ENCODE measurements at regions not wholly inside any gene's neighbourhood (a gene's known extent, or its start where the extent isn't known, plus 50 kb on each side); places are given as distances from the start of the nearest gene placed in this dataset.

GRCh38 chr22:36088292-36088691 lies 59.7 kb upstream of the RBFOX2 start:
- Histone ChIP-seq H2AFZ (ENCODE audit: low read length) (no peak overlapping the region), H3K4me1 (ENCODE audit: control insufficient read depth, extremely low read depth, insufficient read depth, low read length) (no peaks in the 10 kb centered on the region), H4K20me1 (ENCODE audit: control insufficient read depth, extremely low read depth, insufficient read depth, low read length) (no peaks in the 10 kb centered on the region), H3K9ac (ENCODE audit: insufficient read depth, low read length) (no peak overlapping the region), H3K4me2 (ENCODE audit: extremely low read depth, insufficient read depth, low read length) (no peak overlapping the region), H3K27me3 (ENCODE audit: control insufficient read depth, insufficient read depth, low read length) (no peaks in the 10 kb centered on the region), H3K79me2 (ENCODE audit: control insufficient read depth, insufficient read depth, low read length) (no peaks in the 10 kb centered on the region), H3K9me3 (ENCODE audit: control insufficient read depth, insufficient read depth, low read depth, low read length) (no peaks in the 10 kb centered on the region), H3K4me3 (replicated peaks in 1 of 4; ENCODE audit: control extremely low read depth in 1 of 4, insufficient read depth in 1 of 4, low read depth in 3 of 4, low read length in 4 of 4) (no peak overlapping the region), H3K36me3 (ENCODE audit: control insufficient read depth, insufficient read depth, low read length) (no peaks in the 10 kb centered on the region), H3K27ac (ENCODE audit: insufficient read depth, low read length) (no peak overlapping the region)
- no peak for TF ChIP-seq EZH2 (IDR thresholded peaks at IDR 0.05; ENCODE audit: low read length, missing control alignments)
- TF ChIP-seq, protein P1, sequence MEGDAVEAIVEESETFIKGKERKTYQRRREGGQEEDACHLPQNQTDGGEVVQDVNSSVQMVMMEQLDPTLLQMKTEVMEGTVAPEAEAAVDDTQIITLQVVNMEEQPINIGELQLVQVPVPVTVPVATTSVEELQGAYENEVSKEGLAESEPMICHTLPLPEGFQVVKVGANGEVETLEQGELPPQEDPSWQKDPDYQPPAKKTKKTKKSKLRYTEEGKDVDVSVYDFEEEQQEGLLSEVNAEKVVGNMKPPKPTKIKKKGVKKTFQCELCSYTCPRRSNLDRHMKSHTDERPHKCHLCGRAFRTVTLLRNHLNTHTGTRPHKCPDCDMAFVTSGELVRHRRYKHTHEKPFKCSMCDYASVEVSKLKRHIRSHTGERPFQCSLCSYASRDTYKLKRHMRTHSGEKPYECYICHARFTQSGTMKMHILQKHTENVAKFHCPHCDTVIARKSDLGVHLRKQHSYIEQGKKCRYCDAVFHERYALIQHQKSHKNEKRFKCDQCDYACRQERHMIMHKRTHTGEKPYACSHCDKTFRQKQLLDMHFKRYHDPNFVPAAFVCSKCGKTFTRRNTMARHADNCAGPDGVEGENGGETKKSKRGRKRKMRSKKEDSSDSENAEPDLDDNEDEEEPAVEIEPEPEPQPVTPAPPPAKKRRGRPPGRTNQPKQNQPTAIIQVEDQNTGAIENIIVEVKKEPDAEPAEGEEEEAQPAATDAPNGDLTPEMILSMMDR (conservative IDR thresholded peaks at IDR 0.05 in 1 of 2, IDR thresholded peaks at IDR 0.05 in 1 of 2; ENCODE audit: low read depth in 1 of 2, low read length in 2 of 2), result no peak
- DNase-seq (ENCODE audit: low read depth in 2 of 2), result no peak

GRCh38 chr22:36087784-36088183 lies 59.2 kb upstream of the RBFOX2 start:
- no peak overlapping the region for H3K4me2 ChIP-seq (ENCODE audit: extremely low read depth, insufficient read depth, low read length)
- DNase-seq (ENCODE audit: low read depth in 2 of 2), result no peak

DNA sequence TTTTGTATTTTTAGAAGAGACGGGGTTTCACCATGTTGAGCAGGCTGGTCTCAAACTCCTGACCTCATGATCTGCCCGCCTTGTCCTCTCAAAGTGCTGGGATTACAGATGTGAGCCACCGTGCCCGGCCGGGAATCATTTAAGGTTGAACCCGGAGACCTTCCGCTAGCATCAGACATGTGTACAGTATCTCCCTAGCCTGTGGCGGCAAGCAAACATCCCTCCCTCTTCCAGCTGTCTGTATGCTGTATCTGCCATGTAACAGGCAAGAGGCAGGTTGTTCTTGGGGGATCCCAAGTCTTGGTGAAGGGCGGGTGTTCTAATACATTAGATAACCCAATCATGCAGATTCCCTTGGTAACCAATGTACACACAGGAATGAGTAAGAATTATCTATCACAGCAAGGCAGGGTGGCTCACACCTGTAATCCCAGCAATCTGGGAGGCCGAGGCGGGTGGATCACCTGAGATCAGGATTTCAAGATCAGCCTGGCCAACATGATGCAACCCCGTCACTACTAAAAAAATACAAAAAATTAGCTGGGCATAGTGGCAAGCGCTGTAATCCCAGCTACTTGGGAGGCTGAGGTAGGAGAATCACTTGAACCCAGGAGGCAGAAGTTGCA lies 58.1 kb upstream of the RBFOX2 start:
- Histone ChIP-seq H3K4me3 (replicated peaks in 1 of 4; ENCODE audit: control extremely low read depth in 1 of 4, insufficient read depth in 1 of 4, low read depth in 3 of 4, low read length in 4 of 4) (no peak overlapping the region), H3K27me3 (ENCODE audit: control insufficient read depth, insufficient read depth, low read length) (no peaks in the 10 kb centered on the region), H4K20me1 (ENCODE audit: control insufficient read depth, extremely low read depth, insufficient read depth, low read length) (no peaks in the 10 kb centered on the region), H3K79me2 (ENCODE audit: control insufficient read depth, insufficient read depth, low read length) (no peaks in the 10 kb centered on the region), H2AFZ (ENCODE audit: low read length) (no peak overlapping the region), H3K4me1 (ENCODE audit: control insufficient read depth, extremely low read depth, insufficient read depth, low read length) (no peaks in the 10 kb centered on the region), H3K9me3 (ENCODE audit: control insufficient read depth, insufficient read depth, low read depth, low read length) (no peaks in the 10 kb centered on the region), H3K36me3 (ENCODE audit: control insufficient read depth, insufficient read depth, low read length) (no peaks in the 10 kb centered on the region), H3K4me2 (ENCODE audit: extremely low read depth, insufficient read depth, low read length) (no peak overlapping the region), H3K9ac (ENCODE audit: insufficient read depth, low read length) (no peak overlapping the region), H3K27ac (ENCODE audit: insufficient read depth, low read length) (no peak overlapping the region)
- no peak for TF ChIP-seq EZH2 (IDR thresholded peaks at IDR 0.05; ENCODE audit: low read length, missing control alignments)
- TF ChIP-seq, protein P1 (conservative IDR thresholded peaks at IDR 0.05 in 1 of 2, IDR thresholded peaks at IDR 0.05 in 1 of 2; ENCODE audit: low read depth in 1 of 2, low read length in 2 of 2), result no peak
- no peak for DNase-seq (ENCODE audit: low read depth in 2 of 2)

More at GRCh38 chr22:36087784-36088183, 59.2 kb upstream of the RBFOX2 start:
- TF ChIP-seq, protein P1 (conservative IDR thresholded peaks at IDR 0.05 in 1 of 2, IDR thresholded peaks at IDR 0.05 in 1 of 2; ENCODE audit: low read depth in 1 of 2, low read length in 2 of 2), result no peak
- no peak for TF ChIP-seq EZH2 (IDR thresholded peaks at IDR 0.05; ENCODE audit: low read length, missing control alignments)
- no peaks in the 10 kb centered on the region for H3K9me3 ChIP-seq (ENCODE audit: control insufficient read depth, insufficient read depth, low read depth, low read length)
- no peak overlapping the region for H3K4me3 ChIP-seq (replicated peaks in 1 of 4; ENCODE audit: control extremely low read depth in 1 of 4, insufficient read depth in 1 of 4, low read depth in 3 of 4, low read length in 4 of 4)
- H3K9ac ChIP-seq (ENCODE audit: insufficient read depth, low read length), result no peak overlapping the region
- no peak overlapping the region for H3K27ac ChIP-seq (ENCODE audit: insufficient read depth, low read length)
- H2AFZ ChIP-seq (ENCODE audit: low read length), result no peak overlapping the region
- H3K27me3 ChIP-seq (ENCODE audit: control insufficient read depth, insufficient read depth, low read length), result no peaks in the 10 kb centered on the region
- no peaks in the 10 kb centered on the region for H3K79me2 ChIP-seq (ENCODE audit: control insufficient read depth, insufficient read depth, low read length)
- H3K4me1 ChIP-seq (ENCODE audit: control insufficient read depth, extremely low read depth, insufficient read depth, low read length), result no peaks in the 10 kb centered on the region
- H3K36me3 ChIP-seq (ENCODE audit: control insufficient read depth, insufficient read depth, low read length), result no peaks in the 10 kb centered on the region
- no peaks in the 10 kb centered on the region for H4K20me1 ChIP-seq (ENCODE audit: control insufficient read depth, extremely low read depth, insufficient read depth, low read length)
